VCaP (cell line): ENCODE measurements at regions not wholly inside any gene's neighbourhood (a gene's known extent, or its start where the extent isn't known, plus 50 kb on each side); places are given as distances from the start of the nearest gene placed in this dataset.

Source experiments
- H3K27ac ChIP-seq: fragments of 450-650 bp; 2 replicates; pipeline ENCODE4 v1.5.1; 2017
- CTCF ChIP-seq: fragments of 450-650 bp; conservative IDR thresholded peaks from 2 replicates; pipeline ENCODE4 v1.5.1; 2017; ENCODE audit warnings: mild to moderate bottlenecking, moderate library complexity

- H3K27ac ChIP-seq, result no peak overlapping the region
- no peak for TF ChIP-seq CTCF
Measured at GRCh38 chr4:43837604-43838003, 611.0 kb downstream of the KCTD8 start.

DNA sequence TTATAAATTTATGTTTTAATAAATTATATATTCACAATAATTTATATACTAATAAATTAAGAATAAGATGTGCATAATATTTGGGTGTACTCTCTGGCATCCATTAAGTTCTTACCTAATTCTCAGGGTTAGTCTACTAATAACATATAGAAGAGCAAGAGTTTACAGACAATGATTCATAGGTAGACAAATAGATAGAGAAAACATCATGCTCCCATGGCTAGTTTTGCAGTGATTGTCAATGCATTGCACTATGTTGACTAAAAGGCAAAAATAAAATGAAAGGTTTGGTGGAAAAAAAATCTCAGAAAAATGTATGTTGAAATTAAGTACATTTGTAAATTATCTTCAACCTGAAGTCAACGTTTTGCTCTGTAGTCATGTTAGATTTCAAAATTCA, 606.0 kb downstream of the KCTD8 start:
- H3K27ac ChIP-seq, result no peak overlapping the region
- no peak for TF ChIP-seq CTCF

- no peak overlapping the region for H3K27ac ChIP-seq
Measured at GRCh38 chr4:43843501-43843900, 605.1 kb downstream of the KCTD8 start.

DNA sequence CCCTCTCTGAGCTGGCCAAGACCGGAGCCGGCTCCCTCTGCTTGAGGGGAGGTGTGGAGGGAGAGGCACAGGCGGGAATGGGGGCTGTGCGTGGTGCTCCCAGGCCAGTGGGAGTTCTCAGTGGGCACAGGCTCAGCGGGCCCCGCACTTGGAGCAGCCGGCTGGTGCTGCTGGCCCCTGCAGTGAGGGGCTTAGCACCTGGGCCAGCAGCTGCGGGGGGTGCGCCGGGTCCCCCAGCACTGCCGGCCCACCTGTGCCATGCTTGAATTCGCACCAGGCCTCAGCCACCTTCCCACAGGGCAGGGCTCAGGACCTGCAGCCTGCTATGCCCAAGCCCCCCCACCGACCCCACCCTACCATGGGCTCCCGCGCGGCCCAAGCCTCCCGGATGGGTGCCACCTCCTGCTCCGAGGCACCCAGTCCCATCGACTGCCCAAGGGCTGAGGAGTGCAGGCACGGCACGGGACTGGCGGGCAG, 602.5 kb downstream of the KCTD8 start:
- no peak overlapping the region for H3K27ac ChIP-seq
- TF ChIP-seq CTCF, result no peak

More at GRCh38 chr4:43843501-43843900, 605.1 kb downstream of the KCTD8 start:
- TF ChIP-seq CTCF, result peak; percentile 48

GRCh38 chr4:43853565-43854264, 594.9 kb downstream of the KCTD8 start:
- no peak overlapping the region for H3K27ac ChIP-seq
- no peak for TF ChIP-seq CTCF

DNA sequence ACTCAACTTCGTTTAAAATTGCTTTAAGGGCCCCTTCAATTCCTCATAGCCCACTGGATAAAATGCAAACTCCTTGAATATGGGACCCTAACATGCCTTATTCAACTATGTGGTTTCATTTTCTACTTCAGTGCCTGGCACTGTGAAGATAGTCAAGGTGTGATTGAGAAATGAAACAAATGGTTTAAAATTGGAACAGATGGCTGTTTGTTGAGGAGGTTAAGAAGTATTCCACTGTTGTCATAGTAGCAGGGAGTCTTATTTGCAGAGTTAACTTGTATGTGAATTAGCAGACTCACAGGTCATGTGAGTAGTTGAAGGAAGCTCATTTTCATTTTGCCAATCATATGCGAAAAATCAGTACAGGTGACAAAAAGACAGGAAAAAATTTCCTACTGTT, 593.3 kb downstream of the KCTD8 start:
- TF ChIP-seq CTCF, result no peak
- no peak overlapping the region for H3K27ac ChIP-seq

GRCh38 chr4:43864616-43865146, 583.9 kb downstream of the KCTD8 start:
- TF ChIP-seq CTCF, result no peak
- no peak overlapping the region for H3K27ac ChIP-seq
